NT2/D1 (cell line): ENCODE measurements at regions not wholly inside any gene's neighbourhood (a gene's known extent, or its start where the extent isn't known, plus 50 kb on each side); places are given as distances from the start of the nearest gene placed in this dataset.

Source experiments
- DNase-seq: peaks from one replicate; pipeline ENCODE4 v3.0.0-alpha.2; 2011; ENCODE audit warnings: low read depth, low spot score
- H3K27me3 ChIP-seq: 2 replicates; pipeline ENCODE4 v1.6.0; 2011; ENCODE audit warnings: mild to moderate bottlenecking; ENCODE audit not compliant: insufficient read length, insufficient read depth
- H3K36me3 ChIP-seq: 2 replicates; pipeline ENCODE4 v1.6.1; 2011; ENCODE audit warnings: mild to moderate bottlenecking, low read length, mixed read lengths; ENCODE audit not compliant: insufficient read depth, insufficient read length
- H3K4me1 ChIP-seq: 2 replicates; pipeline ENCODE4 v1.5.1; 2011; ENCODE audit not compliant: insufficient read depth, insufficient read length
- H3K4me3 ChIP-seq: 2 replicates; pipeline ENCODE4 v1.5.1; 2011; ENCODE audit warnings: low read depth; ENCODE audit not compliant: insufficient read length
- H3K9ac ChIP-seq: 2 replicates; pipeline ENCODE4 v1.6.0; 2011; ENCODE audit warnings: low read depth; ENCODE audit not compliant: insufficient read length
- H3K9me3 ChIP-seq: 2 replicates; pipeline ENCODE4 v1.5.1; 2011; ENCODE audit warnings: mild to moderate bottlenecking, low read length; ENCODE audit not compliant: insufficient read depth
- SUZ12 ChIP-seq: IDR thresholded peaks from 2 replicates; pipeline ENCODE4 v1.6.1; 2011; ENCODE audit not compliant: insufficient read length, insufficient read depth; ENCODE audit errors: extremely low read depth
- YY1 ChIP-seq: IDR thresholded peaks from 2 replicates; pipeline ENCODE4 v1.6.1; 2011; ENCODE audit not compliant: insufficient read length, insufficient read depth
- ZNF274 ChIP-seq: IDR thresholded peaks from 2 replicates; pipeline ENCODE4 v1.6.1; 2011; ENCODE audit warnings: mild to moderate bottlenecking, low read depth, low read length

GRCh38 chr1:227424953-227425352, 106.7 kb upstream of the CDC42BPA start:
- Histone ChIP-seq H3K9ac (no peak overlapping the region), H3K36me3 (no peaks in the 10 kb centered on the region), H3K4me1 (peaks cover 2% of the 10 kb centered on the region), H3K27me3 (no peaks in the 10 kb centered on the region), H3K4me3 (no peak overlapping the region), H3K9me3 (no peaks in the 10 kb centered on the region)
- TF ChIP-seq ZNF274: no peak
- no peak for TF ChIP-seq YY1
- no peak for TF ChIP-seq SUZ12
- DNase-seq: no peak

GRCh38 chr1:227424159-227424680, 105.9 kb upstream of the CDC42BPA start:
- no peak for DNase-seq
- H3K9me3 ChIP-seq: no peaks in the 10 kb centered on the region

GRCh38 chr1:227422581-227422980, 104.3 kb upstream of the CDC42BPA start:
- DNase-seq: no peak
- H3K9me3 ChIP-seq: no peaks in the 10 kb centered on the region
- TF ChIP-seq SUZ12 (no peak), ZNF274 (no peak), YY1 (no peak)

More at GRCh38 chr1:227424159-227424680, 105.9 kb upstream of the CDC42BPA start:
- Histone ChIP-seq H3K4me3 (no peak overlapping the region), H3K27me3 (no peaks in the 10 kb centered on the region), H3K9ac (no peak overlapping the region), H3K4me1 (peaks cover 2% of the 10 kb centered on the region), H3K36me3 (no peaks in the 10 kb centered on the region)
- TF ChIP-seq YY1: no peak
- no peak for TF ChIP-seq SUZ12
- TF ChIP-seq ZNF274: no peak

DNA sequence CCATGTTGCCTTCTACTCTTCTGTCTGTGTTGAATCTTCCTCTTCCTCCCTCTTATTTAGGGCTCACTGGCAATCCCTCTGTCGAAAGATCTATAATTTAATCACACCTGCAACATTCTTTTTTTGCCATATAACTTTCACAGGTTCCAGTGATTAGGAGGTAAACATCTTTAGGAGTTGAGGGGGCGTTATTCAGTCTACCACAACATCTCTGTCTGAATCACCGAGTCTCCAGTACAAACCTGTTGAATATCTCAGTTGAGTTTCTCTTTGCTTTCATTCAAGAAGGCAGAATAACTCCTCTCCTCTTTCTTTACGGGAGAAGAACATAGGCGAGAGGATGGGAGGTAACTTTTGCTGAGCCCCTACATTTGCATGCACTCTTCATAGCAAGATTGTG, 101.9 kb upstream of the CDC42BPA start:
- H3K4me1 ChIP-seq: no peaks in the 10 kb centered on the region
- H3K27me3 ChIP-seq: no peaks in the 10 kb centered on the region
- no peak overlapping the region for H3K4me3 ChIP-seq
- H3K36me3 ChIP-seq: no peaks in the 10 kb centered on the region
- TF ChIP-seq YY1 (no peak), ZNF274 (no peak), SUZ12 (no peak)
- no peak overlapping the region for H3K9ac ChIP-seq
- H3K9me3 ChIP-seq: no peaks in the 10 kb centered on the region
- no peak for DNase-seq

More at GRCh38 chr1:227422581-227422980, 104.3 kb upstream of the CDC42BPA start:
- H3K36me3 ChIP-seq: no peaks in the 10 kb centered on the region
- no peaks in the 10 kb centered on the region for H3K27me3 ChIP-seq
- H3K4me1 ChIP-seq: no peaks in the 10 kb centered on the region
- no peak overlapping the region for H3K4me3 ChIP-seq
- H3K9ac ChIP-seq: no peak overlapping the region

DNA sequence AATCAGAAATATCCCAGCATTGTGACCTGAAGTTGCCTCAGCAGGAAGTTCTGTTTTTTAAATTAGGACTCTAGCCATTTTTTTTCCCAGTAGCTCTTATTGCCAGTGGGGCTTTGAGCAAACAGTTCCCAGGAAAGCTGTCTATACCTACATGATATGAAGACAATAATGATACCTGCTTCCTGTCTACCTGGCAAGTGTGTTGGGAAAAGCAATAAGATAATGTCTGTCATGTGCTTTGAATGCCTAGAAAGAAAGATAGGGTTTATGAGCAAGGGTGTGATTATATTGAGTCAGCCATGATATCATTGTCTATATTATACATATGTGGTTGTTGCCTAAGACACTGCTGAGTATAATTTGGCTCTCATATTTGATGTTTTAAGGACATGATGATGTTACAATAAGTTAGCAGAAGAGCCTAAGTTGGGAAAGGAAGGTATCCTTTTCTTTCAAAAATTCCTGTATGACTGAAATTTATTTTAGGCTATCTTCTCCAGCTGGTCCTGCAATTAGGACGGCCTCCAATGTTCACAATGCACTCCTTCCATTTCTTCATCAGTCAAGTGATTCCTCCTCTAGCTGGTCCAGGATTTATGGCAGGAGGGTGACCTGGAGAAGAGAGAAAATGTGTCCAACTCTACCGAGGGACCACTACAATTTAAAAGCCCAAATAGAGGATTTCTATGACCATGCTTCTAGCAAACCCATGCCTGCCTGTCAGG, 99.6 kb upstream of the CDC42BPA start:
- no peak overlapping the region for H3K9ac ChIP-seq
- H3K4me3 ChIP-seq: no peak overlapping the region
- H3K27me3 ChIP-seq: no peaks in the 10 kb centered on the region
- H3K4me1 ChIP-seq: no peaks in the 10 kb centered on the region
- TF ChIP-seq SUZ12 (no peak), YY1 (no peak), ZNF274 (no peak)
- H3K9me3 ChIP-seq: no peaks in the 10 kb centered on the region
- no peaks in the 10 kb centered on the region for H3K36me3 ChIP-seq
- no peak for DNase-seq

GRCh38 chr1:227416156-227416830, 98.0 kb upstream of the CDC42BPA start:
- no peak for TF ChIP-seq ZNF274
- TF ChIP-seq SUZ12: no peak
- TF ChIP-seq YY1: no peak
- Histone ChIP-seq H3K4me3 (no peak overlapping the region), H3K9ac (no peak overlapping the region), H3K9me3 (no peaks in the 10 kb centered on the region), H3K4me1 (no peaks in the 10 kb centered on the region), H3K36me3 (no peaks in the 10 kb centered on the region), H3K27me3 (no peaks in the 10 kb centered on the region)
- DNase-seq: no peak

DNA sequence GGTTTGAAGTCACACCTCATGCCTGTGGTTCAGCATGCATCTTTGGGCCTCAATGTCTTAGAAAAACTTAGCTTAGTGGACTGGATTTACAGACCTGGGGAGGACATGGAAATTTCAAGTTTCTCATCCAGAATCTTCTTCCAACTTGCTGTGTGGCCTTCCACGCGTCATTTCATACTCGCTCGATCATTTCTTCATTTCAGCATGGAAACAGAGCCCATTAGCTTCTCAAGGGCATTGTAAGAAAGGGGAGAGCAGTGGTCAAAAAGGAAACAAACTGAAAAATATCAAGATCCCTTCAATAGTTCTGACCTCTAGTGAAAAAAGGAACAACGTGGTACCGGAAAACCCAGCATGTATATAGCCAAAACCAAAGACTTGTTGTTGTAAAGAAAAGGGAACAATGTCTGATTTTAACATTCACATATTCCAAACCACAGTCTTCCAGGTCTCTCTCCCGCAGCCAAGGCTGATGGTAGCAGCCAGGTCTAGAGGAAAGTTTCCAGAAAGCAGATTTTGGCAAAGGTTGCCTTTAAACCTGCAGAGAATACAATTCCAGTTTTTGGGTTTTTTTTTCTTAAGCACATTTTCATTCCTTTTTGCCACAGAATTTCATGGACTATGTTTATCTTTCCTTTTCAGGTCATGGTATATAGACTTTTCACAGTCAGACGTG, 97.0 kb upstream of the CDC42BPA start:
- no peaks in the 10 kb centered on the region for H3K4me1 ChIP-seq
- no peak overlapping the region for H3K4me3 ChIP-seq
- H3K27me3 ChIP-seq: no peaks in the 10 kb centered on the region
- H3K9me3 ChIP-seq: no peaks in the 10 kb centered on the region
- no peaks in the 10 kb centered on the region for H3K36me3 ChIP-seq
- no peak overlapping the region for H3K9ac ChIP-seq
- no peak for TF ChIP-seq SUZ12
- no peak for TF ChIP-seq YY1
- no peak for TF ChIP-seq ZNF274
- no peak for DNase-seq
